GM23338 (cell line): ENCODE measurements at regions not wholly inside any gene's neighbourhood (a gene's known extent, or its start where the extent isn't known, plus 50 kb on each side); places are given as distances from the start of the nearest gene placed in this dataset.

Experiments used
- ATAC-seq: fragments of 200-7000 bp; cut with Tn5 transposase; 3 replicates; pipeline ENCODE4 v1.9.1; 2020
- DNase-seq: peaks from one replicate; pipeline ENCODE4 v3.0.0-alpha.2; 2015; ENCODE audit warnings: low spot score
- H2AFZ ChIP-seq: fragments of 200-600 bp; sonication (generic); 2 replicates; pipeline ENCODE4 v1.8.0; 2016; ENCODE audit warnings: antibody characterized with exemption, mild to moderate bottlenecking, moderate library complexity
- H3F3A ChIP-seq: fragments of 200-600 bp; sonication (generic); replicated peaks from 2 replicates; pipeline ENCODE4 v1.8.0; 2017; ENCODE audit warnings: antibody characterized with exemption, mixed run types, low read depth
- H3K27ac ChIP-seq: fragments of 200-600 bp; sonication (generic); 2 replicates; pipeline ENCODE4 v1.6.1; 2016; ENCODE audit warnings: low read depth
- H3K27me3 ChIP-seq: fragments of 200-600 bp; sonication (generic); 2 replicates; pipeline ENCODE4 v1.8.0; 2016; ENCODE audit warnings: mild to moderate bottlenecking, mixed run types, moderate library complexity; ENCODE audit not compliant: insufficient read depth
- H3K36me3 ChIP-seq: fragments of 200-600 bp; sonication (generic); 2 replicates; pipeline ENCODE4 v1.8.0; 2016; ENCODE audit warnings: mild to moderate bottlenecking; ENCODE audit not compliant: insufficient read depth
- H3K4me1 ChIP-seq: fragments of 200-600 bp; sonication (generic); 2 replicates; pipeline ENCODE4 v1.8.0; 2016; ENCODE audit warnings: mild to moderate bottlenecking, moderate library complexity; ENCODE audit not compliant: insufficient read depth
- H3K4me2 ChIP-seq: fragments of 200-600 bp; sonication (generic); 2 replicates; pipeline ENCODE4 v1.7.1; 2017; ENCODE audit warnings: mixed run types
- H3K4me3 ChIP-seq: fragments of 200-600 bp; sonication (generic); 2 replicates; pipeline ENCODE4 v1.6.1; 2016; ENCODE audit warnings: mixed run types
- H3K79me2 ChIP-seq: fragments of 200-600 bp; sonication (generic); replicated peaks from 2 replicates; pipeline ENCODE4 v1.8.0; 2017; ENCODE audit warnings: mild to moderate bottlenecking; ENCODE audit not compliant: insufficient read depth
- H3K9me2 ChIP-seq: fragments of 200-600 bp; sonication (generic); 2 replicates; pipeline ENCODE4 v1.8.0; 2017; ENCODE audit not compliant: insufficient read depth
- H4K20me1 ChIP-seq: fragments of 200-600 bp; sonication (generic); replicated peaks from 2 replicates; pipeline ENCODE4 v1.8.0; 2017; ENCODE audit warnings: mild to moderate bottlenecking; ENCODE audit not compliant: insufficient read depth
- H3K27ac Mint-ChIP-seq: 2 replicates; pipeline ENCODE4 v1.8.0; 2020; ENCODE audit warnings: inconsistent platforms, mild to moderate bottlenecking, moderate library complexity, mixed read lengths
- H3K27me3 Mint-ChIP-seq: 3 replicates; pipeline ENCODE4 v1.8.0; 2022; ENCODE audit warnings: low read depth, mild to moderate bottlenecking, moderate library complexity, mixed read lengths, inconsistent platforms; ENCODE audit not compliant: insufficient read depth, poor library complexity
- H3K36me3 Mint-ChIP-seq: 3 replicates; pipeline ENCODE4 v1.8.0; 2021; ENCODE audit warnings: low read depth, mild to moderate bottlenecking, inconsistent platforms, moderate library complexity, mixed read lengths
- H3K4me1 Mint-ChIP-seq: 3 replicates; pipeline ENCODE4 v1.8.0; 2020; ENCODE audit warnings: mild to moderate bottlenecking, inconsistent platforms, mixed read lengths
- H3K4me3 Mint-ChIP-seq: 3 replicates; pipeline ENCODE4 v1.8.0; 2021; ENCODE audit warnings: moderate library complexity, mild to moderate bottlenecking, inconsistent platforms, mixed read lengths
- H3K9me3 Mint-ChIP-seq: 3 replicates; pipeline ENCODE4 v1.8.0; 2020; ENCODE audit warnings: moderate library complexity, mild to moderate bottlenecking, inconsistent platforms, mixed read lengths
- CREB1 ChIP-seq: fragments of 250-450 bp; sonication (Bioruptor Pico); IDR thresholded peaks from 2 replicates; pipeline ENCODE4 v1.5.0; 2020; ENCODE audit warnings: low read depth, mild to moderate bottlenecking, moderate library complexity
- CTCF ChIP-seq, 2 experiments: fragments of 200-600 bp in 1 of 2; sonication (generic) in 1 of 2; conservative IDR thresholded peaks; 2 replicates each; pipeline versions ENCODE4 v1.5.1 to v1.6.1; 2016 to 2017; ENCODE audit warnings: antibody characterized with exemption in 2 of 2, low read depth in 2 of 2, mild to moderate bottlenecking in 2 of 2, moderate library complexity in 1 of 2
- ETS1 ChIP-seq: IDR thresholded peaks from 2 replicates; pipeline ENCODE4 v1.6.1; 2016; ENCODE audit warnings: antibody characterized with exemption
- EZH2 ChIP-seq: fragments of 200-600 bp; sonication (generic); IDR thresholded peaks from one replicate; pipeline ENCODE4 v1.8.0; 2017; ENCODE audit warnings: antibody characterized with exemption, mild to moderate bottlenecking, low read depth; ENCODE audit not compliant: unreplicated experiment
- EZH2phosphoT487 ChIP-seq: fragments of 200-600 bp; sonication (generic); IDR thresholded peaks from one replicate; pipeline ENCODE4 v1.8.1; 2018; ENCODE audit warnings: antibody characterized with exemption; ENCODE audit not compliant: unreplicated experiment
- JUNB ChIP-seq: IDR thresholded peaks from one replicate; pipeline ENCODE4 v1.6.1; 2016; ENCODE audit warnings: antibody characterized with exemption; ENCODE audit not compliant: unreplicated experiment
- NANOG ChIP-seq: IDR thresholded peaks from 2 replicates; pipeline ENCODE4 v1.6.1; 2016; ENCODE audit warnings: antibody characterized with exemption, borderline replicate concordance
- POLR2AphosphoS5 ChIP-seq: IDR thresholded peaks from 2 replicates; pipeline ENCODE4 v1.6.1; 2016; ENCODE audit warnings: antibody characterized with exemption, low read depth
- REST ChIP-seq: IDR thresholded peaks from one replicate; pipeline ENCODE4 v1.6.1; 2018; ENCODE audit warnings: antibody characterized with exemption; ENCODE audit not compliant: unreplicated experiment
- STAT1 ChIP-seq: IDR thresholded peaks from one replicate; pipeline ENCODE4 v1.6.1; 2016; ENCODE audit warnings: antibody characterized with exemption; ENCODE audit not compliant: unreplicated experiment
- ZNF114 ChIP-seq: fragments of 250-450 bp; sonication (Bioruptor Pico); IDR thresholded peaks from 2 replicates; pipeline ENCODE4 v1.5.0; 2020; ENCODE audit warnings: mild to moderate bottlenecking, moderate library complexity
- ZNF331 ChIP-seq: fragments of 250-450 bp; sonication (Bioruptor Pico); IDR thresholded peaks from 2 replicates; pipeline ENCODE4 v1.5.0; 2020; ENCODE audit warnings: low read depth, mild to moderate bottlenecking, moderate library complexity
- ZNF462 ChIP-seq: fragments of 250-450 bp; sonication (Bioruptor Pico); IDR thresholded peaks from 2 replicates; pipeline ENCODE4 v1.5.0; 2020; ENCODE audit warnings: mild to moderate bottlenecking, moderate library complexity

- Histone ChIP-seq H3K4me2 (no peak overlapping the region), H3K4me3 (no peak overlapping the region), H3K9me2 (no peaks in the 10 kb centered on the region; the same call in 1 of the 2 replicates), H3K27ac (no peak overlapping the region), H3F3A (no peaks in the 10 kb centered on the region), H4K20me1 (no peaks in the 10 kb centered on the region), H3K79me2 (no peaks in the 10 kb centered on the region), H3K36me3 (no peaks in the 10 kb centered on the region), H2AFZ (no peak overlapping the region), H3K4me1 (no peaks in the 10 kb centered on the region), H3K27me3 (no peaks in the 10 kb centered on the region)
- ATAC-seq: no peak
- Mint-ChIP-seq H3K4me3 (no peak overlapping the region), H3K27ac (no peak overlapping the region), H3K9me3 (no peaks in the 10 kb centered on the region), H3K27me3 (no peaks in the 10 kb centered on the region), H3K36me3 (no peaks in the 10 kb centered on the region), H3K4me1 (no peaks in the 10 kb centered on the region)
- TF ChIP-seq CTCF (conservative IDR thresholded peaks at IDR 0.05; ENCODE audit: low read depth in 2 of 2) (no peak), ZNF331 (CRISPR knock-in tag) (no peak), ZNF114 (no peak), CREB1 (CRISPR knock-in tag) (no peak), REST (no peak), ETS1 (no peak), ZNF462 (no peak), EZH2 (no peak), NANOG (no peak), JUNB (no peak), POLR2AphosphoS5 (no peak), EZH2phosphoT487 (no peak), STAT1 (no peak)
- DNase-seq: no peak
Observed at GRCh38 chr5:24325306-24325832, 319.4 kb downstream of the CDH10 start.
